ENCODE measurements at regions not wholly inside any gene's neighbourhood (a gene's known extent, or its start where the extent isn't known, plus 50 kb on each side); places are given as distances from the start of the nearest gene placed in this dataset.
"Not testable (repeated sequence)": the region's sequence is repeated elsewhere in the genome, so short reads cannot be mapped to it uniquely, and the experiment has no call there.

DNA sequence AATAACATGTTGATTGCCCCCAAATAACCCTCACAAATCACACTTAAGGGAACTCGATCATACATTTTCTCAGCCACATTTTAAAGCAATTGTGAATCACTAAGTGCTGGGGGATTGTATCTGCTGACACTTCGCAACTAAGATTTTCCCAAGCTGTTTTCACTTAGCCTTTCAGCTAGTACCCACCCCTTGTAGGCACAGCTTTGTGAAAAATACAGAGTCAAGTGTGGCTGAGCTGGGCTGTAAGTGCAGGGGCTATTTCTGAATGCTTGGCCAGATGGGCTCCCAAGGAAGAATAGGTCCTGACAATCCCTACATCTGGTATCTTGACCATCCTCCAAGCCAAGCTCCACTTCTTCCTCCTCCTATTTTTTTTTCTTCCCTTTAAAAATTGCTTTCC lies 289.2 kb upstream of the NMUR2 start:
- no peak for DNase-seq (ENCODE audit: low spot score)

DNA sequence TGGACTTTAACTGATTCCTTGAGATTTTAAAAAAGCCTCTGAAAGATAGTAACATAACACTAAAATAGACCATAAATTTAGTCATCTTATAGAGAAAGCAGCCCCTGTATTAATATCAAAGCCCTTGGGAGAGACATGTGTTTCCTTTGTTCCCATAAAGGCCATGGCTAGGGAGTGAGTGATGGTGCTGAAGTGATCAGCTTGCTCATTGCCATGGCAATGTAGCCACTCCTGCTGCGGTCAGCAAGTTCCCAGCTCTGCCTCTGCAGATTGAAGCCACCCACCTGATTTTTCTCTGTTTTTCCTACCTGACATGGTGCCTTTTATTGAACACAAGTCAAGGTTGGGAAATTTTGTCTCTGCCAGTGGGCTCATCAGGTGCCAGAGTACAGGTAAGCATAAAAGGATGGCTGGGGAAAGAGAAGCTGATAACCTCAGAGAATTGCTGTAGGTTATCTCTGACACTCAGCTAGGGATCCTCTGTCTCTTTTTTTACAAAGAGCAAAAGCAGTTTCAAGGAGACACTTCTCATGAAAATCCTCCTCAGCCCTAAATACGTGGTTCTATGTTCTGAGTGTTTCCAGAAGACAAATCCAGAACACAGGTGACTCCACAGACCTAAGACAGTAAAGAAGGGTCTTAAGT lies 296.3 kb upstream of the NMUR2 start:
- no peak for DNase-seq (ENCODE audit: low spot score)

DNA sequence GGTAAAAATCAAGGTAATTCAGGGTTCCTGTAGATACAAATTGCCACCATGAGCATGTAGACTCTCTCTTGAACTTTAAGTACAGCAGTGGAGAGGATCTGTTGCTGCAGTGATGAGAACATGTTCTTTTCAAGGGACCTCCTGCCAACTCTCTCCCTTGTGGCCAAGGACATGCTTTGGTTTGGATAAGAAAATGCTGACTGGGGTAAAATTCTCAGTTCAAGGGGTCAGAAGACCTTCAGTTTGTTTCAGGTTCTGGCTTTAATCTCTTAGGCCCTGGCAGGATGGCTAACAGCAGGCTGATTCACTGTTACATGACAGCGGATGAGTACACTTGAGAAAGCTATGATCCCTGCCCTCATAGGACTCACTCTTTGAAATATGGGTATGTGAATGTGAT lies 299.2 kb upstream of the NMUR2 start:
- DNase-seq (ENCODE audit: low spot score), result no peak

DNA sequence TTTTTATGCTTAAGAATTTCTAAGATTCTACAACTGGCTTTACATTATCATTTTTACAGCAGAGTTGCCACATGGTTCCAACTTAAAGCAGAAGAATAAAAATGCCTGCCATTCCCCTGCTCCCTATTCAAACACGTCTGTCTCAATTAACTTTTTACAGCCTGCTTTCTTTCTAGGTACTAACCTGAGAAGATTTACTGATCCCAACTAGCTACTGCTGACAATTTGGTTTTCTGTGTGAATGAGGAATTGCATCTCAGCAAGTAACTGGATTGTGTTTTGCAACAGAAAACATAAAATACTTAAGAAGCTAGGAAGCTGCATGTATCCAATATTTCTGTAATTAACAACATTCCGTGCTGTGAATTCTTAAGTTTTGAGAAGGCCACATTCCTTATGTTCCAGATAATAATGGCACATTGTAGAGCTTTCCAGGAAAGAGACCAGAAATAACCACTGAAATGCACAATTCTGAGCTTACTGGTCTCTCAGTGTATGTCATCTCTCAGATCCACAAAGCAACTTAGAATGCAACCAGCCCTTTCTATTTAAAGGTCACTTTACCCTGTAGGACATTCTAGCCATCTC lies 306.8 kb upstream of the NMUR2 start:
- DNase-seq (ENCODE audit: low spot score), result no peak

DNA sequence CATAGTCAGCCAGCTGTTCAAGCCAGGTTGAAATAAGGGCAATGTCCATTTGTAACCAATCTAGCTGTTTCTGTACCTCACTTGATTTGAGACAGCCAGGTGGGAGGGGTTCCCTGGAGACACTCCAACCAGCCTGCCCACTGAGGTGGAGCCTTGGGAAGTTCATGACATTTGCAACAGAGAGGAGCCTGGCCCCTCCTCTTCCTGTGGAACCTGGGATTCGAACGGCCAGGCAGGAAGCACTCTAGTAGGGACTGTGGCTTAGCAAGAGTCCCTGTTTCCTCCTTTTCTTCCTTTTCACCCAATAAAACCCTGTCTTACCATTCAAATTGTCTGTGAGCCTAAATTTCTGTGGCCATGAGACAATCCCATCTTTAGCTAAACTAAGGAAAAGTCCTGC lies 312.3 kb upstream of the NMUR2 start:
- no peak for DNase-seq (ENCODE audit: low spot score)

DNA sequence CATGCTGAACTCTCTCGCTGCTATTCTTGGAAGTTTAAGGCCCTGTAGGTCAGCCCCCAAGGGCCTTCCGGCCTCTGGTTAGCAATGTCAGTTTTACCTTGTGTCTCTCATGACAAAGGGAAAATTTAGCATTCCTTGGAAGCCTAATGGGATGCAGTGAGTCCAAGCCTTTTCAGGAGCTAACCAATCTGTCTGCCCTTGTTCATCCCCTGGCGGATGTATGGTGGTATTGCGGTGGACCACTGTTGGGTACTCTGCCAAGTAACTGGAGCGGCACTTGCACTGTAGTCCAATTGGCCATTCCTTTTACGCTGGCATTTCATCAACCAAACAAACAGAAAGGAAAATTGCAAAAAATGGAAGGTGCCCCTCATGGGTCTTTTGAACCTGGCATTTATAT lies 318.4 kb upstream of the NMUR2 start:
- DNase-seq (ENCODE audit: low spot score), result no peak

DNA sequence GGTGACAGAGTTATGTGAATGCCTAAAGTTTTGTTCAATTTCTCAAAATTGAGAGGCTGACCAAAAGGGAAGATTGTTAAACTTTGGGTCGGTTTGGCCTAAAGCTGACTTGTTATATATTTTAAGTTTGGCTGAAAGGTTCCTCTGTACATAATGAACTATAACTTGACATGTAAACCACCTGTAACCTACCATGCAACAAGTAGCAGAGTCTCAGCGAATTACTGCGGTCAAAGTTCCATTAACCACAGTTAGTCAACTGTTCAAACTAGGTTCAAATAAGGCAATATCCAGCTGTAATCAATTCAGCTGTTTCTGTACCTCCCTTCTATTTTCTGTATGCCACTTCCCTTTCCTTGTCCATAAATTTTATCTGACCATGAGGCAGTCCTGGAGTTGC lies 325.1 kb upstream of the NMUR2 start:
- DNase-seq (ENCODE audit: low spot score), result no peak

DNA sequence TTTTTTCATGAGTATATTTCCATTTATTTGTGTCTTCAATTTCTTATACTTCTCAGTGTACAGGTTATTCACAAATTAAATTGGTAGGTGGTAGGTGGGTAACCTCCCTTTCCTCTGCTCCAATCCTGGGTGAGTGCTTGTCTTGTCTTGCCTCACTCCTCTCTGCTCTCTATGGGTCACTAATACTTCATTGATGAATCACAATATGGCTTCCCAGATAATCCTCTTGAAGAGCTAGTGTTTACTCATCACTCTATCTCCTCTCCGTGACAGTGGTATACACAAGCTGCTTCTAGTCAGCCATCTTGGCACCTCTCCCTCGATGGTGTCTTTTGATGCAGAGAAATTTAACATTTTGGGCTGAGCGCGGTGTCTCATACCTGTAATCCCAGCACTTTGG lies 331.8 kb upstream of the NMUR2 start:
- no peak for DNase-seq (ENCODE audit: low spot score)

DNA sequence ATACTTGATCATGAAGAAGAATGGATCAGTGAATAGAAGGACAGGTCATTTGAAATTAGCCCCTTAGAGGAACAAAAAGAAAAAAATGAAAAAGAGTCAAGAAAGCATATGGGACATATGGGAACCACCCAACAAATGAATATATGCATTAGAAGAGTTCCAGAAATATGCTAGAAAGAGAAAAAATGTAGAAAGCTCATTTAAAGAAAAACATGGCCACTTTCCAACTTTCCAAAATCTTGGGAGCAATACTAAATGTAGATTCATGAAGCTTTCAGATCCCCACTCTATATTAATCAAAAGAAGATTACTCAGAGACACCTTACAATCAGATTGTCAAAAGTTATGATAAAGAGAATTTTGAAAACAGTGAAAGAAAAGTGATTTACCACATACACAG lies 334.8 kb upstream of the NMUR2 start:
- no peak for DNase-seq (ENCODE audit: low spot score)

DNA sequence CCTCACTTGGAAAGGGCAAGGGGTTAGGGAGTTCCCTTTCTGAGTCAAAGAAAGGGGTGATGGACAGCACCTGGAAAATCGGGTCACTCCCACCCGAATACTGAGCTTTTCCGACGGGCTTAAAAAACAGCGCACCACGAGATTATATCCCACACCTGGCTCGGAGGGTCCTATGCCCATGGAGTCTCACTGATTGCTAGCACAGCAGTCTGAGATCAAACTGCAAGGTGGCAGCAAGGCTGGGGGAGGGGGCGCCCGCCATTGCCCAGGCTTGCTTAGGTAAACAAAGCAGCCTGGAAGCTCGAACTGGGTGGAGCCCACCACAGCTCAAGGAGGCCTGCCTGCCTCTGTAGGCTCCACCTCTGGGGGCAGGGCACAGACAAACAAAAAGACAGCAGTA lies 336.0 kb upstream of the NMUR2 start:
- DNase-seq (ENCODE audit: low spot score), result not testable (repeated sequence)

DNA sequence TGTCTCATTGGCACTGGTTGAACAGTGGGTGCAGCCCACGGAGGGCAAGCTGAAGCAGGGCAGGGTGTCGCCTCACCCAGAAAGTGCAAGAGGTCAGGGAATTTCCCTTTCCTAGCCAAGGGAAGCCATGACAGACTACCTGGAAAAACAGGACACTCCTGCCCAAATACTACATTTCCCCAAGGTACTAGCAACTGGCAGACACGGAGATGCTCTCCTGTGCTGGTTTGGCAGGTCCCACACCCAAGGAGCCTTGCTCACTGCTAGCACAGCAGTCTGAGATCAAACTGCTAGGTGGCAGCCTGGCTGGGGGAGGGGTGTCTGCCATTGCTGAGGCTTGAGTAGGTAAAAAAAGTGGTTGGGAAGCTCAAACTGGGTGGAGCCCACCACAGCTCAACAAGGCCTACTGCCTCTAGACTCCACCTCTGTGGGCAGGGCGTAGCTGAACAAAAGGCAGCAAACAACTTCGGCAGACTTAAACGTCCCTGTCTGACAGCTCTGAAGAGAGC lies 382.7 kb upstream of the NMUR2 start:
- DNase-seq (ENCODE audit: low spot score), result not testable (repeated sequence)

DNA sequence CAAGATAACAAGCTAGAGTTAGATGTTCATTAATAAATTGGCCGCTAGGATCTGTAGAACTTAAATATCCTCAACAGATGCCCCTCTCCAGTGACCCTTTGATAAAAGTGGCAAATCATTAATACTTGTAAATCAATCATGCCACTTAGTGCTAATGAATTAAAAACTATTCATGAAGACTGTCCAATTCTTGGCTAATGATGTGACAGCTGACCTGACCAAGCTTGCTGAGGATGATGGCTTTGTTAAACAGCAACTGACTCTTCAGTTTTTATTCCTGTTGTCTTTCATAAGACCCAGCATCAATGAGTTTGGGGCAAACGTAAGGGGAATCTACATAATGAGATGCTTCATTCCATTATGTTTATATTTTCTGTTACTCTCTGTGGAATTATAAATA lies 396.8 kb upstream of the NMUR2 start:
- no peak for DNase-seq (ENCODE audit: low spot score)

DNA sequence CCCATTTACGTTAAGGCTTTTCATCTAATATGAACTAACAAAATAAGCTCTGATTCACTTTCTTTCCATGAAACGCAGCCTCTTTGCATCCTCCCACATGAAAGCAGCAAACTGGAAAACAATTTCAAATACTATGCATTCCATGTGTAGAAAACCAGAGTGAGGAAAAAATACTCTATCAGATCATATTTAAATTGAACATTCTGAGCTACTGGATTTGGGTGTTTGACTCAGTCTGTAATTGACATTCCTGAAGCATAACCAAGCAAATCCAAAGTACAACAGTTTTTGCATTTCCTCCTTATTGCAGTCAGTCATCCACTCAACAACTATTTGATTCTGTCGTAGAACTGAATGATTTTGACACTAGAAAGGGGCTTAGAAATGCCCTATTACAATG lies 399.1 kb upstream of the NMUR2 start:
- no peak for DNase-seq (ENCODE audit: low spot score)

DNA sequence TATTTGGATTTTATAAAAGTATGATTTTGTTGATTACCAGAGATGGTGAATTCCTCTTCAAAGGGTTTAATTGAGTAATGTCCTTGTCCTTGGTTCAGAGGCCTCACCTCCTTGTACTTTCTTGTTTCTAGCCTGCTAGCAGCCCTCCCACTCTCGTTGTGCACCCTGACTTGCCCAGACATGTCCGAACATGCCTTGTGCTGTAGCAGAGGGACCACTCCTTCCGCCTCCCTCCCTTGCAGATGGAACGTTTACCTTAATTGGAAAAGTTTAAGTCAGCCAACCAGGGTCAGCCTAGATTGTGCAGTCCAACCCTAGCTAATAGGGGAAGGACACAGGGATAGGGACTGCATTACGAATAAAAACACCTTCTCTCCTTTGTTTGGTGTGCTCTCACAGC lies 406.9 kb upstream of the NMUR2 start:
- no peak for DNase-seq (ENCODE audit: low spot score)

DNA sequence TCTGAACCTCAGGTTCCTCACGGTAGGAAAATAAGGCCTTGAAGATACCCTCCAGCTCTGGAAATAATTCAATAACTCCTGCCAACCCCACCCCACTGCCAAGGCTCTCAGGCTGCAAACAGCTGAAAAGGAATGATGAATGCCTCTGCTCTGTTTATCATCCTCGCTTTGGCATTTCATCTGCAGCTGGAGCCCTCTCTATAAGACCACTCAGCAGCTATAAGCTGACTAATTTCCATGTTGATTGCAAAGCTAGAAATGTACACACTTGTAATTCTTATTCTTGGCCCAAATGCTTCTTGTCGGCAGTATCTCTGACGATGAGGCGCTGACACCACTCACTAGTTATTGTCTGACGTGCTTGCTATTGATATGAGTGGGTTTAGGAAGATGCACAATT lies 408.4 kb upstream of the NMUR2 start:
- DNase-seq (ENCODE audit: low spot score), result no peak

DNA sequence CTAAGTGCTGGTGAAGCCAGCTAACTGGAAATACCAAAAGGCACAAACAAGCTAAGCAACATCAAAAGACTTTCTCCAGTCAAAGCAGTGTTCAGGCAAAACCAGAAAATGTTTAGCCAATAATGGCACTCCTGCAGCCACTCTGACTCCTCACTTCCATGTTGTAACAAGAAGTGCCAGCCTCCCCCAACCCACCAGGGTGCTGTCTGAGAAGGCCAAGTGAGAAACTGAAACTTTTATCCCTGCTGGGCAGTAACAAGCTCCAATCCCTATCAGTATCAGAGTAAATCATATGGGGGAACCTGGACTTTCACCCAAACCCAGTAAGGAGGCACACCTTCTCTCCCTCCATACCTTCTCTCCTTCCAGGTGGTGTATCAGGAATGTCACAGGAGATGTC lies 414.8 kb upstream of the NMUR2 start:
- DNase-seq (ENCODE audit: low spot score), result no peak

DNA sequence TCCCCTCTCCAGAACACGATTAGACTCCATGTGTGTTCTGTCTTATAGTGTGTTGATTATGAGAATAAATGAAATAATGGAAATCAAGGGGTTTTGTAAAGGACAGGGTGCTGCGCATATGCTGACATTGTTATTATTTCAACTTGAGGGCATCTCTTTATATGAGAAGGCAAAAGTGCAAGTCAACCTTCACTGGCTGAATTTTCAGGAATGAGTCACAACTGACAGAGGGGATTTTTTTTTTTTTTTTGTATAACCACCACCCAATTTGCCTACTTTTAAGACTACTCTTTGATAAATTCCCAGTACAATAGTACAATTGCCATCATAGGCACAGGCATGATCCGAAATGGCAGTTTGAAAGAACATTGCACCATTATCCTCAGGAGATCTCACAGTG lies 419.2 kb upstream of the NMUR2 start:
- no peak for DNase-seq (ENCODE audit: low spot score)

DNA sequence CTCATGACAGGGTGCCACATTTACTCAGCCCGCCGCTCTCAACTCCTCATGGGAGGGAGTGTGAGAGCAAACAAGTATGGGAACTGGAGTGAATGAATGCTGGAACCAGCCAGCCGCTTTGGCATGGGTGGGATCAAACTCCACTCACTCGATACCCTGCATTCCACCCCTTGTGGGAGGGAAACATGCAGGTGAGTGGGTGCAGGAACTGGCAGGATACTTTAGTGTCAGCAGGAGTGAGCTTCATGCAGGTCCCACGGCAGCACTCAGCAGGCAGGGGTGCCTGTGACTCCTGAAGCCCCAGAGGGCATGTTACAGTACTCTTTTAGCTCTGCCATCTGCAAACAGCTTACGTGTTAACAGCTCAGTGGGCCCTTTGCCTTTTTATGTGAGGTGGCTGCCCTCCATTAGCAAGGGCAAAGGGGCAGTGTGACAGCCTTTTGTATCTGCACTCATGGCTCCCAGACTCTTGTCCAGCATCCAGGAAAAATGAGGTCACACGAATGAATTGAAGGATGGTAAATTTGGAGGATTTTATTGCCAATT lies 433.2 kb upstream of the NMUR2 start:
- DNase-seq (ENCODE audit: low spot score), result no peak

DNA sequence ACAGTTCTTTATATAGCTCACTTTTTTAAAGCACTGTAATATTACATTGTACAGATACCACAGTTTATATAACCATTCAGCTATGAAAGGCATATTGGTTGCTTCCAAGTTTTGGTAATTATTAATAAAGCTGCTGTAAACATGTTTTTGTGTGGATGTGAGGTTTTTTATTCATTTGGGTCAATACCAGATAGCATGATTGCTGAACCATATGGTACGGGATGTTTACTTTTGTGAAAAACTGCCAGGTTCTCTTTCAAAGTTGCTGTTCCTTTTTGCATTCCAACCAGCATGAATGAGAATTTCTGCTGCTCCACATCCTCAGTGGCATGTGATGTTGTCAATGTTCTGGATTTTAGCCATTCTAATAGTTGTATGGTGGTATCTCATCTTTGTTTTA lies 439.6 kb upstream of the NMUR2 start:
- DNase-seq (ENCODE audit: low spot score), result no peak

DNA sequence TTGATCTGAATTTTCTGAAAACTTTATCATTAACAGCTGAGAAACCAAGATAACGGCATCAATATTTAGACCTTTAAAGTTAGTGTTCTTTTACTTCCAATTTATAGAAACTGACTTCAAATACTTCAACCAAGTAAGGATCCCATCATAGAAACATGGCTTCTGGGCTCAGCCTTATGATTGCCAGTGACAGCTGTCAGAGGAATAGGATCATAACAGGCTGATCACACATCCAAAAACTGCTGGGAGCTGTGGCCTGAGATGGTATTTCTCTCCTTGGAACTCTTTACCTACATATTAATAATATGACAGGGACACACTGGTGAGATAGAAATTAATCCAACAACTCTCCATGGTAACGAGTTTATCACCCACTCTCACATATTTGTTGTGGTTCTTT lies 448.3 kb upstream of the NMUR2 start:
- no peak for DNase-seq (ENCODE audit: low spot score)

DNA sequence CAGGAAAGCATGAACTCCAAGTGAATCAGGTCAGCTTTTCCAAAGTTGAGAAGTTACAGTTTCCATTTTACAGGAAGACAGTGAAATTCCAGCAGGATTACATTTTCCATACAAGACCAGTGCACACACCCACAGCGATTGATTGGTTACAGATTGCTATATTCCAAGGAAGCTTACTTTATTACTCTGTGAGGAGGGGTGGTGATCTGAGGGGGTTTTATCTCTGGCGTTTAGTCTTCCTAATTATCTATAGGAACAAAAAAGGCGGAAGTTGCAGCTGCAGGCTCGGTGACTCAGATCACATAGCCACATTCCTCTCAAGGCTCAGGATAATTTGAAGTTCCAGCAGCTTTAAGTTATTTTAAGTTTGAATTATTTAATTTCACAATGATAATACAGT lies 450.4 kb upstream of the NMUR2 start:
- no peak for DNase-seq (ENCODE audit: low spot score)

DNA sequence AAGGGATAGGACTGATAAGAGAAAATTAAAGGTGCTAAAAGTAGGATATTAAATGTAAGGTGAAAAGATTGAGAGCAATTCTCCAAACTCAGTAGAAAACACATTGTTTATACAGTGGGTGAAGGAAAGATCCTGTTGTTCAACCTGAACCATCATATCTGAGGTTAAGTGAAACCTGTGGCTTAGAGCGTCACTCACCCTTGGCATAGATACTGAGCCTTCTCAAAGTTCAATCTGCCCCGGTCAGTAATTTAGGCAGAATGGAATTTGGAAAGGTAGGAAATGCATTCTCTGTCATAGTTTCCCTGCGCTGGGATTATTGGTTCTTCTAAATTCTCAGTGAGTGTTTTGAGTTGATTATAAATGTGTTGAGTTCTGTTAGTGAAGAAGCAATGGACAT lies 456.2 kb upstream of the NMUR2 start:
- DNase-seq (ENCODE audit: low spot score), result no peak

DNA sequence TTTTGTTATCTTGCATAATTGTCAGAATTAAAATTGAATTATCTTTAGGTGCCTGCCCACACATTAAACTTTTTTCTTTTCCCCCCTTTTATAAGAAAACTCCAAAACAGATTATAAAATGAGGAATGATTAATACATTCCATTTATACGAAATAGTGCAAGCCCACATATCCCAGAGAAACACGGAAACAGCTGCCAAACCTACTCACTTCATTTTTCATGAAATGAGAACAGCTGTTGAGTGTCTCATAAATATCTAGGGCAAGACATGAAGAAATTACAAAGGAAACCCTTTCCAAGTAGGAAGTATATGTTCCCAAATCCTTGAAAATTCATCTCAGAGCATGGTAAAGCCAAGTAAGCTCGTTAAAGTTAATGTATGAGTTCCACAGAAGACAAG lies 459.4 kb upstream of the NMUR2 start:
- no peak for DNase-seq (ENCODE audit: low spot score)

DNA sequence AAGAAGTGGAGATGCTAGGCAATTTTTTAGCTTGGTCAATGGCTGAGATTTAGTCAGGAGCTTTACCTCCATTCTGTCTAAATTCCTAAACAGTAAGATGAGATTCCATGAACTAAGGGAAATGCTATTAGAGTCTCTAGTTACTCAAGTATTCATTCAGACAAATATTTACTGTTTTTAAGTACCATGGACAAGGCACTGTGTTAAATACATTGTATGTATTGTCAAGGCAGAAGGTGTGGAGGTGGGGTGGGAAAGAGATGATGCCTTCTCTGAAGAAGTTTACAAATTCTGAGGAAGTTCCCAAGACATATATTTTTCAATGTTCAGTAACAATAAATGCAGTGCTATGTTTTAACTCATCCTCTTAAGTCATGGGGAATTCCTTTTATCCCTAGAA lies 459.9 kb upstream of the NMUR2 start:
- no peak for DNase-seq (ENCODE audit: low spot score)

All from Ammon's horn (tissue), 1 donor.